Thyroid gland (tissue), 4 donors: ENCODE measurements at regions not wholly inside any gene's neighbourhood (a gene's known extent, or its start where the extent isn't known, plus 50 kb on each side); places are given as distances from the start of the nearest gene placed in this dataset.

ENCODE experiments used
- CTCF ChIP-seq, 6 experiments: fragments of 200-600 bp in 3 of 6; fragments of 450-650 bp in 3 of 6; sonication (generic) in 3 of 6; IDR thresholded peaks; one replicate each; pipeline ENCODE4 v1.5.1; 2016 to 2019; ENCODE audit warnings: antibody characterized with exemption in 6 of 6, mild to moderate bottlenecking in 2 of 6, inconsistent platforms in 1 of 6, moderate library complexity in 1 of 6
- POLR2A ChIP-seq, 2 donors: fragments of 450-650 bp; IDR thresholded peaks; one replicate each; pipeline ENCODE4 v1.6.1; 2017; ENCODE audit warnings: antibody characterized with exemption in 2 of 2, mild to moderate bottlenecking in 2 of 2, moderate library complexity in 1 of 2

- TF ChIP-seq CTCF (IDR thresholded peaks at IDR 0.05) (no peak), POLR2A (IDR thresholded peaks at IDR 0.05) (no peak)
Observed at GRCh38 chr2:83915381-83915780, 543.7 kb downstream of the SUCLG1 start.
